GM23338 (cell line): ENCODE measurements at regions not wholly inside any gene's neighbourhood (a gene's known extent, or its start where the extent isn't known, plus 50 kb on each side); places are given as distances from the start of the nearest gene placed in this dataset.

ENCODE experiments used
- ATAC-seq: fragments of 200-7000 bp; cut with Tn5 transposase; 3 replicates; pipeline ENCODE4 v1.9.1; 2020
- DNase-seq: peaks from one replicate; pipeline ENCODE4 v3.0.0-alpha.2; 2015; ENCODE audit warnings: low spot score
- H2AFZ ChIP-seq: fragments of 200-600 bp; sonication (generic); 2 replicates; pipeline ENCODE4 v1.8.0; 2016; ENCODE audit warnings: antibody characterized with exemption, mild to moderate bottlenecking, moderate library complexity
- H3F3A ChIP-seq: fragments of 200-600 bp; sonication (generic); replicated peaks from 2 replicates; pipeline ENCODE4 v1.8.0; 2017; ENCODE audit warnings: antibody characterized with exemption, mixed run types, low read depth
- H3K27ac ChIP-seq: fragments of 200-600 bp; sonication (generic); 2 replicates; pipeline ENCODE4 v1.6.1; 2016; ENCODE audit warnings: low read depth
- H3K27me3 ChIP-seq: fragments of 200-600 bp; sonication (generic); 2 replicates; pipeline ENCODE4 v1.8.0; 2016; ENCODE audit warnings: mild to moderate bottlenecking, mixed run types, moderate library complexity; ENCODE audit not compliant: insufficient read depth
- H3K36me3 ChIP-seq: fragments of 200-600 bp; sonication (generic); 2 replicates; pipeline ENCODE4 v1.8.0; 2016; ENCODE audit warnings: mild to moderate bottlenecking; ENCODE audit not compliant: insufficient read depth
- H3K4me1 ChIP-seq: fragments of 200-600 bp; sonication (generic); 2 replicates; pipeline ENCODE4 v1.8.0; 2016; ENCODE audit warnings: mild to moderate bottlenecking, moderate library complexity; ENCODE audit not compliant: insufficient read depth
- H3K4me2 ChIP-seq: fragments of 200-600 bp; sonication (generic); 2 replicates; pipeline ENCODE4 v1.7.1; 2017; ENCODE audit warnings: mixed run types
- H3K4me3 ChIP-seq: fragments of 200-600 bp; sonication (generic); 2 replicates; pipeline ENCODE4 v1.6.1; 2016; ENCODE audit warnings: mixed run types
- H3K79me2 ChIP-seq: fragments of 200-600 bp; sonication (generic); replicated peaks from 2 replicates; pipeline ENCODE4 v1.8.0; 2017; ENCODE audit warnings: mild to moderate bottlenecking; ENCODE audit not compliant: insufficient read depth
- H3K9me2 ChIP-seq: fragments of 200-600 bp; sonication (generic); 2 replicates; pipeline ENCODE4 v1.8.0; 2017; ENCODE audit not compliant: insufficient read depth
- H4K20me1 ChIP-seq: fragments of 200-600 bp; sonication (generic); replicated peaks from 2 replicates; pipeline ENCODE4 v1.8.0; 2017; ENCODE audit warnings: mild to moderate bottlenecking; ENCODE audit not compliant: insufficient read depth
- H3K27ac Mint-ChIP-seq: 2 replicates; pipeline ENCODE4 v1.8.0; 2020; ENCODE audit warnings: inconsistent platforms, mild to moderate bottlenecking, moderate library complexity, mixed read lengths
- H3K27me3 Mint-ChIP-seq: 3 replicates; pipeline ENCODE4 v1.8.0; 2022; ENCODE audit warnings: low read depth, mild to moderate bottlenecking, moderate library complexity, mixed read lengths, inconsistent platforms; ENCODE audit not compliant: insufficient read depth, poor library complexity
- H3K36me3 Mint-ChIP-seq: 3 replicates; pipeline ENCODE4 v1.8.0; 2021; ENCODE audit warnings: low read depth, mild to moderate bottlenecking, inconsistent platforms, moderate library complexity, mixed read lengths
- H3K4me1 Mint-ChIP-seq: 3 replicates; pipeline ENCODE4 v1.8.0; 2020; ENCODE audit warnings: mild to moderate bottlenecking, inconsistent platforms, mixed read lengths
- H3K4me3 Mint-ChIP-seq: 3 replicates; pipeline ENCODE4 v1.8.0; 2021; ENCODE audit warnings: moderate library complexity, mild to moderate bottlenecking, inconsistent platforms, mixed read lengths
- H3K9me3 Mint-ChIP-seq: 3 replicates; pipeline ENCODE4 v1.8.0; 2020; ENCODE audit warnings: moderate library complexity, mild to moderate bottlenecking, inconsistent platforms, mixed read lengths
- CREB1 ChIP-seq: fragments of 250-450 bp; sonication (Bioruptor Pico); IDR thresholded peaks from 2 replicates; pipeline ENCODE4 v1.5.0; 2020; ENCODE audit warnings: low read depth, mild to moderate bottlenecking, moderate library complexity
- EZH2 ChIP-seq: fragments of 200-600 bp; sonication (generic); IDR thresholded peaks from one replicate; pipeline ENCODE4 v1.8.0; 2017; ENCODE audit warnings: antibody characterized with exemption, mild to moderate bottlenecking, low read depth; ENCODE audit not compliant: unreplicated experiment
- EZH2phosphoT487 ChIP-seq: fragments of 200-600 bp; sonication (generic); IDR thresholded peaks from one replicate; pipeline ENCODE4 v1.8.1; 2018; ENCODE audit warnings: antibody characterized with exemption; ENCODE audit not compliant: unreplicated experiment
- JUNB ChIP-seq: IDR thresholded peaks from one replicate; pipeline ENCODE4 v1.6.1; 2016; ENCODE audit warnings: antibody characterized with exemption; ENCODE audit not compliant: unreplicated experiment
- NANOG ChIP-seq: IDR thresholded peaks from 2 replicates; pipeline ENCODE4 v1.6.1; 2016; ENCODE audit warnings: antibody characterized with exemption, borderline replicate concordance
- STAT1 ChIP-seq: IDR thresholded peaks from one replicate; pipeline ENCODE4 v1.6.1; 2016; ENCODE audit warnings: antibody characterized with exemption; ENCODE audit not compliant: unreplicated experiment
- ZNF114 ChIP-seq: fragments of 250-450 bp; sonication (Bioruptor Pico); IDR thresholded peaks from 2 replicates; pipeline ENCODE4 v1.5.0; 2020; ENCODE audit warnings: mild to moderate bottlenecking, moderate library complexity
- ZNF331 ChIP-seq: fragments of 250-450 bp; sonication (Bioruptor Pico); IDR thresholded peaks from 2 replicates; pipeline ENCODE4 v1.5.0; 2020; ENCODE audit warnings: low read depth, mild to moderate bottlenecking, moderate library complexity
- TF ChIP-seq, protein P1 (sequence below): fragments of 250-450 bp; sonication (Bioruptor Pico); IDR thresholded peaks from 2 replicates; pipeline ENCODE4 v1.5.0; 2020; ENCODE audit warnings: mild to moderate bottlenecking, moderate library complexity
- TF ChIP-seq, protein P2 (sequence below): IDR thresholded peaks from 2 replicates; pipeline ENCODE4 v1.6.1; 2016; ENCODE audit warnings: antibody characterized with exemption

DNA sequence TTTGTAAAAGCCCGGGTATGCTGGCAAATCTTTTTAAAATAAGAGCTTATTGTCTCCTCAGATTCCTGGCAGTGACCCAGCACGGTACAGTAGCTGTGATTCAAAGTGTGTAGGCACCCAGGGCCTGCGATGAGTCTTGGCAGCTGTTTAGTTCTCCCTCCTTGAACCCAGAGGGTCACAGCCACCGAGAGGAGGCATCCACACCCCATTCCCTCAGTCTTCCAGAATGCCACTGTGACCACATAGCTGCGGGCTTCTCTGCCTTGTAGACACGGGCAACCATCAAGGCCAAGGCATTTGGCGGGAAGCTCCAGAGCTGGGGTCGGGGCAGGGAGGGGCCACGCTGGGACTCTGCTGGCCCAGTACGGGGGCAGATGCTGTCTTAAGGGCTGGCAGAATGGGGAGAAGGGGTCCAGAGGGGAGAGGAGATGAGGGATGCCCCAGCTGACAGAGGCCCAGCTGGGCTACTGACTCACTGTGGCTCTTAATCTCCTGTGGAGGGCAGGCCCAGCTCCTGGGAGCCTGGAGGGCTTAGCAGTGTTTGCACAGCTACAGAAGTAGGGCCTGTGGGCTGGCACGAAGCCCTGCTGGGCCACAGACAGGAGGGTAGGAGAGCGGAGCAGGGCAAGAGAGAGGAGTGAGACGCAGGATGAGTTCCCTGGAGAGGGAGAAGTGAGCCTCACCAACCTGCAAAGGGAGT lies 68.8 kb upstream of the DLG1 start:
- peak; percentile 29 for ATAC-seq
- H3K27ac ChIP-seq = no peak overlapping the region

More for the DNA sequence above, 68.8 kb upstream of the DLG1 start:
- peak; percentile 16 for DNase-seq
- no peak overlapping the region for H3K4me2 ChIP-seq
- no peaks in the 10 kb centered on the region for H3F3A ChIP-seq
- no peaks in the 10 kb centered on the region for H3K79me2 ChIP-seq
- Mint-ChIP-seq H3K4me1 (peaks cover 46% of the 10 kb centered on the region), H3K27me3 (peaks cover 6% of the 10 kb centered on the region), H3K9me3 (no peaks in the 10 kb centered on the region), H3K36me3 (peaks cover 3% of the 10 kb centered on the region; the same call in 1 of the 3 replicates), H3K27ac (no peak overlapping the region), H3K4me3 (no peak overlapping the region)
- H3K36me3 ChIP-seq = no peaks in the 10 kb centered on the region
- no peak overlapping the region for H3K4me3 ChIP-seq
- TF ChIP-seq NANOG (no peak), EZH2phosphoT487 (no peak), ZNF114 (no peak), EZH2 (no peak), ZNF331 (CRISPR knock-in tag) (no peak), CREB1 (no peak), STAT1 (no peak), JUNB (no peak)
- TF ChIP-seq, protein P1, sequence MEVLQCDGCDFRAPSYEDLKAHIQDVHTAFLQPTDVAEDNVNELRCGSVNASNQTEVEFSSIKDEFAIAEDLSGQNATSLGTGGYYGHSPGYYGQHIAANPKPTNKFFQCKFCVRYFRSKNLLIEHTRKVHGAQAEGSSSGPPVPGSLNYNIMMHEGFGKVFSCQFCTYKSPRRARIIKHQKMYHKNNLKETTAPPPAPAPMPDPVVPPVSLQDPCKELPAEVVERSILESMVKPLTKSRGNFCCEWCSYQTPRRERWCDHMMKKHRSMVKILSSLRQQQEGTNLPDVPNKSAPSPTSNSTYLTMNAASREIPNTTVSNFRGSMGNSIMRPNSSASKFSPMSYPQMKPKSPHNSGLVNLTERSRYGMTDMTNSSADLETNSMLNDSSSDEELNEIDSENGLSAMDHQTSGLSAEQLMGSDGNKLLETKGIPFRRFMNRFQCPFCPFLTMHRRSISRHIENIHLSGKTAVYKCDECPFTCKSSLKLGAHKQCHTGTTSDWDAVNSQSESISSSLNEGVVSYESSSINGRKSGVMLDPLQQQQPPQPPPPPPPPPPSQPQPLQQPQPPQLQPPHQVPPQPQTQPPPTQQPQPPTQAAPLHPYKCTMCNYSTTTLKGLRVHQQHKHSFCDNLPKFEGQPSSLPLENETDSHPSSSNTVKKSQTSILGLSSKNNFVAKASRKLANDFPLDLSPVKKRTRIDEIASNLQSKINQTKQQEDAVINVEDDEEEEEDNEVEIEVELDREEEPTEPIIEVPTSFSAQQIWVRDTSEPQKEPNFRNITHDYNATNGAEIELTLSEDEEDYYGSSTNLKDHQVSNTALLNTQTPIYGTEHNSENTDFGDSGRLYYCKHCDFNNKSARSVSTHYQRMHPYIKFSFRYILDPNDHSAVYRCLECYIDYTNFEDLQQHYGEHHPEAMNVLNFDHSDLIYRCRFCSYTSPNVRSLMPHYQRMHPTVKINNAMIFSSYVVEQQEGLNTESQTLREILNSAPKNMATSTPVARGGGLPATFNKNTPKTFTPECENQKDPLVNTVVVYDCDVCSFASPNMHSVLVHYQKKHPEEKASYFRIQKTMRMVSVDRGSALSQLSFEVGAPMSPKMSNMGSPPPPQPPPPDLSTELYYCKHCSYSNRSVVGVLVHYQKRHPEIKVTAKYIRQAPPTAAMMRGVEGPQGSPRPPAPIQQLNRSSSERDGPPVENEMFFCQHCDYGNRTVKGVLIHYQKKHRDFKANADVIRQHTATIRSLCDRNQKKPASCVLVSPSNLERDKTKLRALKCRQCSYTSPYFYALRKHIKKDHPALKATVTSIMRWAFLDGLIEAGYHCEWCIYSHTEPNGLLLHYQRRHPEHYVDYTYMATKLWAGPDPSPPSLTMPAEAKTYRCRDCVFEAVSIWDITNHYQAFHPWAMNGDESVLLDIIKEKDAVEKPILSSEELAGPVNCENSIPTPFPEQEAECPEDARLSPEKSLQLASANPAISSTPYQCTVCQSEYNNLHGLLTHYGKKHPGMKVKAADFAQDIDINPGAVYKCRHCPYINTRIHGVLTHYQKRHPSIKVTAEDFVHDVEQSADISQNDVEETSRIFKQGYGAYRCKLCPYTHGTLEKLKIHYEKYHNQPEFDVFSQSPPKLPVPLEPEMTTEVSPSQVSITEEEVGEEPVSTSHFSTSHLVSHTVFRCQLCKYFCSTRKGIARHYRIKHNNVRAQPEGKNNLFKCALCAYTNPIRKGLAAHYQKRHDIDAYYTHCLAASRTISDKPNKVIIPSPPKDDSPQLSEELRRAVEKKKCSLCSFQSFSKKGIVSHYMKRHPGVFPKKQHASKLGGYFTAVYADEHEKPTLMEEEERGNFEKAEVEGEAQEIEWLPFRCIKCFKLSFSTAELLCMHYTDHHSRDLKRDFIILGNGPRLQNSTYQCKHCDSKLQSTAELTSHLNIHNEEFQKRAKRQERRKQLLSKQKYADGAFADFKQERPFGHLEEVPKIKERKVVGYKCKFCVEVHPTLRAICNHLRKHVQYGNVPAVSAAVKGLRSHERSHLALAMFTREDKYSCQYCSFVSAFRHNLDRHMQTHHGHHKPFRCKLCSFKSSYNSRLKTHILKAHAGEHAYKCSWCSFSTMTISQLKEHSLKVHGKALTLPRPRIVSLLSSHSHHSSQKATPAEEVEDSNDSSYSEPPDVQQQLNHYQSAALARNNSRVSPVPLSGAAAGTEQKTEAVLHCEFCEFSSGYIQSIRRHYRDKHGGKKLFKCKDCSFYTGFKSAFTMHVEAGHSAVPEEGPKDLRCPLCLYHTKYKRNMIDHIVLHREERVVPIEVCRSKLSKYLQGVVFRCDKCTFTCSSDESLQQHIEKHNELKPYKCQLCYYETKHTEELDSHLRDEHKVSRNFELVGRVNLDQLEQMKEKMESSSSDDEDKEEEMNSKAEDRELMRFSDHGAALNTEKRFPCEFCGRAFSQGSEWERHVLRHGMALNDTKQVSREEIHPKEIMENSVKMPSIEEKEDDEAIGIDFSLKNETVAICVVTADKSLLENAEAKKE = no peak
- TF ChIP-seq, protein P2, sequence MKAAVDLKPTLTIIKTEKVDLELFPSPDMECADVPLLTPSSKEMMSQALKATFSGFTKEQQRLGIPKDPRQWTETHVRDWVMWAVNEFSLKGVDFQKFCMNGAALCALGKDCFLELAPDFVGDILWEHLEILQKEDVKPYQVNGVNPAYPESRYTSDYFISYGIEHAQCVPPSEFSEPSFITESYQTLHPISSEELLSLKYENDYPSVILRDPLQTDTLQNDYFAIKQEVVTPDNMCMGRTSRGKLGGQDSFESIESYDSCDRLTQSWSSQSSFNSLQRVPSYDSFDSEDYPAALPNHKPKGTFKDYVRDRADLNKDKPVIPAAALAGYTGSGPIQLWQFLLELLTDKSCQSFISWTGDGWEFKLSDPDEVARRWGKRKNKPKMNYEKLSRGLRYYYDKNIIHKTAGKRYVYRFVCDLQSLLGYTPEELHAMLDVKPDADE = no peak
- H4K20me1 ChIP-seq = no peaks in the 10 kb centered on the region
- H3K4me1 ChIP-seq = peaks cover 28% of the 10 kb centered on the region
- peak overlapping the region; percentile 28; the same call in 1 of the 2 replicates for H2AFZ ChIP-seq
- no peaks in the 10 kb centered on the region for H3K9me2 ChIP-seq
- no peaks in the 10 kb centered on the region for H3K27me3 ChIP-seq
